ENCODE measurements at regions not wholly inside any gene's neighbourhood (a gene's known extent, or its start where the extent isn't known, plus 50 kb on each side); places are given as distances from the start of the nearest gene placed in this dataset.

DNA sequence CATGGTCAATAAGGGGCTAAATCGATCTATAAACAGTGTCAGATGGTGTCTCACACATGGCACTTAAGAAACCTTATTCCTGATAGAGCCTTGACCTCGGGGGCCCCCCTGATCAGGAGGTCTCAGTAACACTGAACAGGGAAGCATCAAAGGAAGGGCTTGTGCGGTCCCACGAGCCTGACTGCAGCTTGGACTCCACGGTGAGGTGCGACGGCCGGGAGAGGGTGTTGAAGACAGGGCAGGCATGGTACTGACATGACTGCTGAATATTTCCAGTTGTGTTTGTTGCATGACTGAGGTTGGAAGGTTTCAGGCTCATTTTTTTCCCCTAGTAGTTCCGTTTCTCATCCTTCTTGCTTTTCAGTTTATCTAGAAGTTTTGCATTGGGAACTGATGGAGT, 107.1 kb upstream of the JAG1 start:
- TF ChIP-seq POLR2A (IDR thresholded peaks at IDR 0.05; ENCODE audit: low read length) = no peak
- no peak for TF ChIP-seq GATA1 (IDR thresholded peaks at IDR 0.05; ENCODE audit: low read depth, low read length)
